ENCODE measurements at regions not wholly inside any gene's neighbourhood (a gene's known extent, or its start where the extent isn't known, plus 50 kb on each side); places are given as distances from the start of the nearest gene placed in this dataset.

DNA sequence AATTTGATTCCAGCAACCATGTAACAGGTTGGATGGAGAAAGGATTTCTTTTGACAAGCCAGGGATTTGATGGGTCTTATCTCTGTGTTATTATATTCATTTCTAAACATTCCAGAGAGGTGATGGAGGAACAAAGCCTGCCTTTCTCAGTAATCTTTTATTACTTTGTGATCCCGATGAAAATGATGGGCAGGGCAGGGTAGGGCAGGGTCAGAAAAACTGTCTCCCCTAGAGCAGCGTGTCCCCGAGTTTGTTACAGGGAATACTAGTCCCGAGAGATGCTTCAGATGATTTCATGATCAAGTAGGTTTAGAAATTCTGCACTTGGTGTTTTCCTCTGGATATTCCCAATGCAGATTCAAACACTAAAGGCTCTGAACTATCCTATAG is 111.8 kb upstream of the RGMA start:
- no peak for DNase-seq (ENCODE audit: low read depth, low spot score)
- TF ChIP-seq EZH2 (IDR thresholded peaks at IDR 0.05) (no peak), POLR2AphosphoS5 (IDR thresholded peaks at IDR 0.05; ENCODE audit: borderline replicate concordance, low read depth, low read length) (no peak), FOXP2 (optimal IDR thresholded peaks at IDR 0.05; ENCODE audit: control extremely low read depth, extremely low read length, insufficient read depth) (no peak)
- H3K9ac ChIP-seq (ENCODE audit: insufficient read length): no peak overlapping the region
- H3K9me3 ChIP-seq (ENCODE audit: low read depth, low read length): no peaks in the 10 kb centered on the region
- H3K4me3 ChIP-seq: no peak overlapping the region
- no peaks in the 10 kb centered on the region for H3K36me3 ChIP-seq (ENCODE audit: insufficient read depth, low read length)
- H3K27ac ChIP-seq: no peak overlapping the region

DNA sequence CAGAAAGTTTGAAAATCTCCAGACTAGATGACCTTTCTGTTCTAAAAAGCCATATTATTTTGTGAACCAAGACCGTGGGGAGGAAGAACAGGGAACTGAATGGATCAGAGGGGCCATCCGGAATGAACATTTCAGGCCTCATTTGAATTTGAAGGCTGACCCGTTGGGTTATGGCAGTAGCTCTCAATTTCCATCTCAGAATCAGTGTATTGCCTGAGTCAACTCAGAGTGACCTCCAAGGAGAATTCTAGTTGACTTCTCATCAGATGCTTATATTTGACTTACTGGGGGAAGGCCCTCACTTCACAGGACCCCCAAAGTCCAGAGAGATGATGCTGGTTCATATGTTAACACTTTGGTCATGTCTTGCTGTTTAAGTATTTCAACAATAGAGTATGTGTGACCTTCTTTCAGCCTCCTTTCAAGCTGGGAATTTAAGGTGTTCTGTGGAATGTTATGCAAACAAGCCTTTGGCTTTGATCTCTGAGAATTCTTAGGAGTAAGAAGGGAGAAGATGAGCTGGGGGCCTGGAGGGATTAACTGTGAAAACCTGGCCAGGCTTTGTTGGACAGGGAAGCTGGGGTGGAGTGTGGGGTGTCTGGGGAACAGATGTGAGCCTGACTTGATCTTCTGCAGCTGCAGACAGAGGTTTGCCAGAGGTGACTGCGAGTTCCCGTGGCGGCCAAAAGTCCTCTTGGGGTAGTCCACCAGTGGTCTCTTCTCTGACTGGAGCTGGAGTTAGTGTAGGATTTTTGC is 111.2 kb upstream of the RGMA start:
- TF ChIP-seq POLR2AphosphoS5 (IDR thresholded peaks at IDR 0.05; ENCODE audit: borderline replicate concordance, low read depth, low read length) (no peak), FOXP2 (optimal IDR thresholded peaks at IDR 0.05; ENCODE audit: control extremely low read depth, extremely low read length, insufficient read depth) (no peak), EZH2 (IDR thresholded peaks at IDR 0.05) (no peak)
- H3K36me3 ChIP-seq (ENCODE audit: insufficient read depth, low read length): no peaks in the 10 kb centered on the region

DNA sequence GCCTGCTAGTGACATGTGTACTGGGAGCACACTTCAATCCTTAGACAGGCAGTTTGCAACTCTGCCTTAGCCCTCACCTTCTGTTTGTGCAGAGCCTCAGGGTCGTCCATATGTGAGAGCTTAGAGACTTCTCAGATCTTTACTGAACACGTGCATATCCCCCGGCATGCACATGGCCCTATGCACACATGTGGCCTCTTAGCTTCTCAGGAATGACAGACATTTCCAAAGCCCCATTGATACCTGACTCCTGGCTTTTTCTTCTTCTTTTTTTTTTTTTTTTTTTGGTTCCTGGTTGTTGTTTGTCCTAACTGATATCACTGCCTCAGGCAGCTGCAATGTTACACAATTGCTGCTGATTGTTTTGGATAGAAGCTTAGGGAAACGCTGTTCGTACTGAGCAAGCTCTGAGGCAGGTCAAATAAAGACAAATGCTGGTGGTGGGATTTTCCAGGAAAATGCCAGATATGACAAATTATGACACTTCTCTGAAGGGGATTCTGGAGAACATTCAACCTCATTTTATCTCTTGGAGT is 107.2 kb upstream of the RGMA start:
- H3K4me3 ChIP-seq: no peak overlapping the region
- no peak for DNase-seq (ENCODE audit: low read depth, low spot score)
- no peak overlapping the region for H3K9ac ChIP-seq (ENCODE audit: insufficient read length)
- H3K27ac ChIP-seq: no peak overlapping the region
- no peaks in the 10 kb centered on the region for H3K36me3 ChIP-seq (ENCODE audit: insufficient read depth, low read length)
- H3K9me3 ChIP-seq (ENCODE audit: low read depth, low read length): no peaks in the 10 kb centered on the region
- TF ChIP-seq FOXP2 (optimal IDR thresholded peaks at IDR 0.05; ENCODE audit: control extremely low read depth, extremely low read length, insufficient read depth) (no peak), EZH2 (IDR thresholded peaks at IDR 0.05) (no peak), POLR2AphosphoS5 (IDR thresholded peaks at IDR 0.05; ENCODE audit: borderline replicate concordance, low read depth, low read length) (no peak)

More for the DNA sequence above, 111.2 kb upstream of the RGMA start:
- no peak for DNase-seq (ENCODE audit: low read depth, low spot score)
- Histone ChIP-seq H3K4me3 (no peak overlapping the region), H3K9ac (ENCODE audit: insufficient read length) (no peak overlapping the region), H3K9me3 (ENCODE audit: low read depth, low read length) (no peaks in the 10 kb centered on the region), H3K27ac (no peak overlapping the region)

DNA sequence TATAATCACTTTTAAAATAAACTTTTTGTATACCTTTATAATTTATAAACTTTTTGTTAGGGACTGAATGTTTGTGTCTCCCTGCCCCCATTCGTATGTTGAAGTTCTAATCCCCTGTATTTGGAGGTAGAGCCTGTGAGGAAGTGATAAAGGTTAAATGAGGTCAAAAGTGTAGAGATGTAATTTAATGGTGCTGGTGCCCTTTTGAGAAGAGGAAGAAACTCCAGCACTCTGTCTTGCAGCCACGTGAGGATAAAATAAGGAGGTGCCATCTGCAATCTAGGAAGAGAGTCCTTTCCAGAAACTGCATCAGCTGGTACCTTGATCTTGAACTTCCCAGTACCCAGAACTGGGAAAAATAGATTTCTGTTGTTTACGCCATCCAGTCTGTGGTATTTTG is 106.1 kb upstream of the RGMA start:
- no peak for DNase-seq (ENCODE audit: low read depth, low spot score)
- no peak overlapping the region for H3K27ac ChIP-seq
- no peak overlapping the region for H3K4me3 ChIP-seq
- H3K9ac ChIP-seq (ENCODE audit: insufficient read length): no peak overlapping the region
- no peaks in the 10 kb centered on the region for H3K9me3 ChIP-seq (ENCODE audit: low read depth, low read length)
- no peak for TF ChIP-seq FOXP2 (optimal IDR thresholded peaks at IDR 0.05; ENCODE audit: control extremely low read depth, extremely low read length, insufficient read depth)
- no peak for TF ChIP-seq POLR2AphosphoS5 (IDR thresholded peaks at IDR 0.05; ENCODE audit: borderline replicate concordance, low read depth, low read length)
- TF ChIP-seq EZH2 (IDR thresholded peaks at IDR 0.05): no peak
- H3K36me3 ChIP-seq (ENCODE audit: insufficient read depth, low read length): no peaks in the 10 kb centered on the region

DNA sequence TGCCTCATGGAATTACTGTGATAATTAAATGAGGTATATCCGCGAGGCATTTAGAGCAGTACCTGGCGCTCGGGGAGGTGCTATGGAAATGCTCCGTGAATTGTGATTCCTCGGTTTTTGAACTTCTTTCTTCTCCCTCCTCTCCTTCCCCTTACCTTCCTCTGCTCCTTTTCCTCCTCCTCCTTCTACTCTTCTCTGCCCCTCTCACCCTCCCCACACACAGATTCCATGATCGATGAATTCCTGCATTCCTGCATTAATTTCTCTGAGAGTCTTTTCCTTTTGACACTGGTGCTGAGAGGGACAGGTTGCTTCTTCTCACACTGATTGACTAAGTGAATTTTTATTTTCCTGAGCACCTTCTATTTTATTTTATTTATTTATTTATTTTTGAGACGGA is 101.2 kb upstream of the RGMA start:
- no peak overlapping the region for H3K9ac ChIP-seq (ENCODE audit: insufficient read length)
- no peaks in the 10 kb centered on the region for H3K9me3 ChIP-seq (ENCODE audit: low read depth, low read length)
- H3K27ac ChIP-seq: no peak overlapping the region
- H3K4me3 ChIP-seq: no peak overlapping the region
- no peak for DNase-seq (ENCODE audit: low read depth, low spot score)
- TF ChIP-seq FOXP2 (optimal IDR thresholded peaks at IDR 0.05; ENCODE audit: control extremely low read depth, extremely low read length, insufficient read depth) (no peak), EZH2 (IDR thresholded peaks at IDR 0.05) (no peak), POLR2AphosphoS5 (IDR thresholded peaks at IDR 0.05; ENCODE audit: borderline replicate concordance, low read depth, low read length) (no peak)
- no peaks in the 10 kb centered on the region for H3K36me3 ChIP-seq (ENCODE audit: insufficient read depth, low read length)

DNA sequence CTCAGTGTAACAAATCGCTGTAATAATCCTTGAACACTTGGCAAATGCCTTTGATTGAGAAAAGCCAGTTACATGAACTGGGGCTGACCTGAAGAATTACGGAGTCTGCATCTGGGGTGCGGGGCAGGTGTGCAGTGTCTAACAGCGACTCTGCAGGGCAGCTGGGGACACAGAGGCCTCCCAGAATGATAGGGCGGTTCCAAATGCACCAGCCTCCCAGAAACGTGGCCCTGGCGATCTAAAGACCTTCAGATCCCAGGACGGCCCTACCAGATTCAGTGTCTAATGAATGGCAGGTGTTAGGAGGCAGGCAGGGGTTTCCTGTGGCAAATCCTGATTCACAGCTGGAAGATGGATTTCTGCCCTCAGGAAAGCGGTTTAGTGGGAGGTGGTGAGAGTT is 100.5 kb upstream of the RGMA start:
- Histone ChIP-seq H3K36me3 (ENCODE audit: insufficient read depth, low read length) (no peaks in the 10 kb centered on the region), H3K9me3 (ENCODE audit: low read depth, low read length) (no peaks in the 10 kb centered on the region), H3K27ac (no peak overlapping the region), H3K4me3 (no peak overlapping the region), H3K9ac (ENCODE audit: insufficient read length) (no peak overlapping the region)
- DNase-seq (ENCODE audit: low read depth, low spot score): no peak
- TF ChIP-seq POLR2AphosphoS5 (IDR thresholded peaks at IDR 0.05; ENCODE audit: borderline replicate concordance, low read depth, low read length) (no peak), EZH2 (IDR thresholded peaks at IDR 0.05) (no peak), FOXP2 (optimal IDR thresholded peaks at IDR 0.05; ENCODE audit: control extremely low read depth, extremely low read length, insufficient read depth) (no peak)

DNA sequence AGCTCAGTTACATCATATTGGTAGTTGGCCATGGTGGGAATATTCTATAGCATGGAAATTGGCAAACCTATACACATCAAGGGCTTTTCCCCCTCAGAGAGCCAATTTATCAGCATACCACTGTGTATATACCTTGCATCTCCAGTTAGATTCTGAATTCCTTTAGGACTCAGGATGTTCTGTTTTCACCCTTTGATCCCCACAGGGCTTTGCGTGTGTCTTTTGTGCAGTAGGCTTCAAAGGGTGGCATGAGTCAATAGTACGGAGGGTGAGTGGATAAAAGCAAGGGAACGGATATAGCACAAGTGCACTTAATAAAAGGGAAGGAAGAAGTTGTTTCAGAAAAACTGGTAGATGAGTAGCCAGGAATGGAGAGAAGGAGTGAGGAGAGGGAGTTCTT is 99.2 kb upstream of the RGMA start:
- no peak for TF ChIP-seq POLR2AphosphoS5 (IDR thresholded peaks at IDR 0.05; ENCODE audit: borderline replicate concordance, low read depth, low read length)
- Histone ChIP-seq H3K9ac (ENCODE audit: insufficient read length) (no peak overlapping the region), H3K4me3 (no peak overlapping the region), H3K27ac (no peak overlapping the region), H3K9me3 (ENCODE audit: low read depth, low read length) (no peaks in the 10 kb centered on the region), H3K36me3 (ENCODE audit: insufficient read depth, low read length) (no peaks in the 10 kb centered on the region)
- no peak for DNase-seq (ENCODE audit: low read depth, low spot score)

DNA sequence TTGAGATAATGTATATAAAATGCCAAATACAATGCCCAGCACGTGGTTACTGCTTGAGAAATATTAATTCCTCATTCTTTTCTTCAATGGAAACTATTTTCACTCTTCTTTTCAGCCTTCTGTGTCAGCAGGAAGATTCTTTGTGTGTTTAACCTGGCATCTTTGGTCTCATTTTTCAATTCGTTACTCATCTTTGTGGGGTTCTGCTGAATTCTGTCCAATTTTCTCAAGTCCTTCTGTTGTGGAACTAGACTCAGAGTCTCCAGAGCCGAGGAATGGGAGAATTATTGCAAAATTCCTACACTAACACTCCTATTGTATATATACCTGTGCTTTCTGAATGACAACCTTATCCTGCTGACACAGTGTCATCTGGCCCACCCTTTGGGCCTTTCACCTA is 96.8 kb upstream of the RGMA start:
- Histone ChIP-seq H3K9me3 (ENCODE audit: low read depth, low read length) (no peaks in the 10 kb centered on the region), H3K9ac (ENCODE audit: insufficient read length) (no peak overlapping the region), H3K36me3 (ENCODE audit: insufficient read depth, low read length) (no peaks in the 10 kb centered on the region), H3K27ac (no peak overlapping the region), H3K4me3 (no peak overlapping the region)
- DNase-seq (ENCODE audit: low read depth, low spot score): no peak
- TF ChIP-seq POLR2AphosphoS5 (IDR thresholded peaks at IDR 0.05; ENCODE audit: borderline replicate concordance, low read depth, low read length) (no peak), FOXP2 (optimal IDR thresholded peaks at IDR 0.05; ENCODE audit: control extremely low read depth, extremely low read length, insufficient read depth) (no peak), EZH2 (IDR thresholded peaks at IDR 0.05) (no peak)

All from SK-N-MC (cell line).